ENCODE measurements at regions not wholly inside any gene's neighbourhood (a gene's known extent, or its start where the extent isn't known, plus 50 kb on each side); places are given as distances from the start of the nearest gene placed in this dataset.
A peak's percentile ranks its signal among the peaks of the same experiment; 100 is the strongest.

DNA sequence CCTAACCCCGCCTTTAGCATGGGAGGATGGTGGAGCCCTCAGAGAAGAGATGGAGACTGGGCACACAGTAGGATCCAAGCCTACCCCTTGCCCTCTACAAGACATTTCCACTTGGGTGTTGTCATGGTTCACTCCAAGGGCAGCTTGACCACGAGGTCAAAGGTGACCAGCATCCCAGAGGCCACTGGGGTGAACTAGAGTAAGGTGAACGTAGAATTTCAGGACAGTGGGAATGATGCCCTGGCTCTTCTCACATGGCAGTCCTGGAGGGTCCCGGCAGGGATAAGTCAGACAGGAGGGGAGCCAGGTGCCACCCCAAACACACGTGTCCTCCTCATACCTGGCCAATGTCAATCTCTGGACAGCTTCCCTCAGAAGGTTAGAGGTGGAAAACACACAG lies 274.2 kb upstream of the AGTR2 start:
- intact Hi-C loops (cut with DNase I; ENCODE audit: low total_unique reads) = no loop called here
- no peaks in the 10 kb centered on the region for H3K27me3 ChIP-seq
- H3K4me1 ChIP-seq = peaks cover 0 to 5% (median 0%) of the 10 kb centered on the region in 4 donors
- no peak for DNase-seq
- 77% methylated on average over 5 of the region's 5 CpGs; no CpG with 5 or more reads in 1 of the 2 donors for WGBS, 2 donors (ENCODE audit: low coverage in 1 of 2)
- TF ChIP-seq POLR2AphosphoS5 (IDR thresholded peaks at IDR 0.05) (no peak), EP300 (IDR thresholded peaks at IDR 0.05; ENCODE audit: low read depth) (no peak), POLR2A (IDR thresholded peaks at IDR 0.05) (no peak)
- TF ChIP-seq, protein P1, sequence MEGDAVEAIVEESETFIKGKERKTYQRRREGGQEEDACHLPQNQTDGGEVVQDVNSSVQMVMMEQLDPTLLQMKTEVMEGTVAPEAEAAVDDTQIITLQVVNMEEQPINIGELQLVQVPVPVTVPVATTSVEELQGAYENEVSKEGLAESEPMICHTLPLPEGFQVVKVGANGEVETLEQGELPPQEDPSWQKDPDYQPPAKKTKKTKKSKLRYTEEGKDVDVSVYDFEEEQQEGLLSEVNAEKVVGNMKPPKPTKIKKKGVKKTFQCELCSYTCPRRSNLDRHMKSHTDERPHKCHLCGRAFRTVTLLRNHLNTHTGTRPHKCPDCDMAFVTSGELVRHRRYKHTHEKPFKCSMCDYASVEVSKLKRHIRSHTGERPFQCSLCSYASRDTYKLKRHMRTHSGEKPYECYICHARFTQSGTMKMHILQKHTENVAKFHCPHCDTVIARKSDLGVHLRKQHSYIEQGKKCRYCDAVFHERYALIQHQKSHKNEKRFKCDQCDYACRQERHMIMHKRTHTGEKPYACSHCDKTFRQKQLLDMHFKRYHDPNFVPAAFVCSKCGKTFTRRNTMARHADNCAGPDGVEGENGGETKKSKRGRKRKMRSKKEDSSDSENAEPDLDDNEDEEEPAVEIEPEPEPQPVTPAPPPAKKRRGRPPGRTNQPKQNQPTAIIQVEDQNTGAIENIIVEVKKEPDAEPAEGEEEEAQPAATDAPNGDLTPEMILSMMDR (IDR thresholded peaks at IDR 0.05) = no peak
- in situ Hi-C loops (cut with MboI; ENCODE audit: low pct_ligation_motif_present in 1 of 4, low pct_unique_long_range_greater_than_20kb in 1 of 4, low sequenced_read_pairs in 3 of 4) = no loop called here
- no peaks in the 10 kb centered on the region for H3K36me3 ChIP-seq
- H3K9me3 ChIP-seq = no peaks in the 10 kb centered on the region
- no peak overlapping the region for H3K4me3 ChIP-seq
- no peak overlapping the region for H3K27ac ChIP-seq

DNA sequence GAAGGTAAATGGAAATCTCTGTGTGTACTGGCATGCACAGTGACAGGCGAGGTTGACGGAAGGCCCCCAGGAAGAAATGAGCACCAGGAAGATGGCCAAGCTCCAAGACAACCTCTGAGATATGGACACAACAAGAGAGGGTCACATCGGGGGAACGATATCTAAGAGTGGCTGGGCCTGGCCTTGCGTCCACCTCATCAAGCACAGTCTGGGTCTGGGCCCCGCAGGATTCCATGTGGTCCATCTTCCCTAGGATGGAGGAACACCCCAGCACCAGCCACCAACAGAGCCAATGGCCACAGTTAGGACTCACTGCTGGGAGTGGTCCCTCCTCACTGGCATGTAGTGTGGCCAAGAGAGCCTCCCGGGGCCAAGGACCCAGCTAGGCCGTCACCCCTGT lies 272.6 kb upstream of the AGTR2 start:
- H3K27ac ChIP-seq = no peak overlapping the region
- TF ChIP-seq, protein P1 (IDR thresholded peaks at IDR 0.05) = no peak
- no peak for TF ChIP-seq POLR2AphosphoS5 (IDR thresholded peaks at IDR 0.05)
- TF ChIP-seq EP300 (IDR thresholded peaks at IDR 0.05; ENCODE audit: low read depth) = no peak
- no peak for TF ChIP-seq POLR2A (IDR thresholded peaks at IDR 0.05)
- H3K4me3 ChIP-seq = no peak overlapping the region
- H3K27me3 ChIP-seq = no peaks in the 10 kb centered on the region
- DNase-seq = no peak
- intact Hi-C loops (cut with DNase I; ENCODE audit: low total_unique reads) (no loop called here), in situ Hi-C loops (cut with MboI; ENCODE audit: low pct_ligation_motif_present in 1 of 4, low pct_unique_long_range_greater_than_20kb in 1 of 4, low sequenced_read_pairs in 3 of 4) (no loop called here)
- H3K9me3 ChIP-seq = no peaks in the 10 kb centered on the region
- H3K4me1 ChIP-seq = no peaks in the 10 kb centered on the region
- WGBS, 2 donors (ENCODE audit: low coverage in 1 of 2) = 86% methylated on average over 8 of the region's 8 CpGs; no CpG with 5 or more reads in 1 of the 2 donors
- H3K36me3 ChIP-seq = no peaks in the 10 kb centered on the region

DNA sequence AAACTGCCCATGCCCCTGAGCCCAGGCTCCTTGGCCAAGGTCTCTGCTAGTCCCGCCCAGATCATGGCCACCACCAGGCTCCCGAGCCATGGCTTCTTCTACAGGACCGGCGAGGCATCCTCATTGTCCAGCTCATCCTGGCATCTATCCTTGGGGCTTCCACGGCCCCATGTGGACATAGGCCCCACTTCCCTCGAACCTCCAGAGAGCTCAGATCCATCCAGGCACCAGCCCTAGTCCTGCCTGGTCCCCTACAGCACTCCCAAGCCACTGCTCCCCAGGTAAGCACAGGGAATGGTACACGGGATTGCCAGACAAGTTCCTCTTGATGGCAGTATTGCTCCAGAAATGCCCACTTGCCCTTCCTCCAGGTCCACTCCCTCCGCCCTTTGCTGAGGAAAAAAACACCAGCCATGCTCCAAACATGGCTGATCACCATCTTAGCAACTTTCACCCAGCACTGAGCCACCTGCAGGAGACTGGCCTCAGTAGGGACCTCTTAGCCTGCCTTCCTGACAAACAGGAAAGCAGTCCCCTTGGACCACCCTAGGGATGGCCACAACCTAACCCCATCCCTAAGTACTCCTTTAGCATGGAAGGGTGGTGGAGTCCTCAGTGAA lies 272.1 kb upstream of the AGTR2 start:
- DNase-seq = peak; percentile 89
- no peaks in the 10 kb centered on the region for H3K27me3 ChIP-seq
- 42% methylated on average over 8 of the region's 8 CpGs; no CpG with 5 or more reads in 1 of the 2 donors for WGBS, 2 donors (ENCODE audit: low coverage in 1 of 2)
- no peaks in the 10 kb centered on the region for H3K9me3 ChIP-seq
- in situ Hi-C loops (cut with MboI; ENCODE audit: low pct_ligation_motif_present in 1 of 4, low pct_unique_long_range_greater_than_20kb in 1 of 4, low sequenced_read_pairs in 3 of 4) = no loop called here
- no peak overlapping the region for H3K4me3 ChIP-seq
- TF ChIP-seq, protein P1 (IDR thresholded peaks at IDR 0.05) = peak in 2 of 5 experiments; percentile 6 to 37
- no peak for TF ChIP-seq POLR2A (IDR thresholded peaks at IDR 0.05)
- intact Hi-C loops (cut with DNase I; ENCODE audit: low total_unique reads) = no loop called here
- H3K36me3 ChIP-seq = no peaks in the 10 kb centered on the region
- no peaks in the 10 kb centered on the region for H3K4me1 ChIP-seq
- H3K27ac ChIP-seq = no peak overlapping the region

- in situ Hi-C loops (cut with MboI; ENCODE audit: low pct_ligation_motif_present in 1 of 4, low pct_unique_long_range_greater_than_20kb in 1 of 4, low sequenced_read_pairs in 3 of 4) = no loop called here
- TF ChIP-seq, protein P1 (IDR thresholded peaks at IDR 0.05) = no peak
- TF ChIP-seq EP300 (IDR thresholded peaks at IDR 0.05; ENCODE audit: low read depth) (no peak), POLR2A (IDR thresholded peaks at IDR 0.05) (no peak), POLR2AphosphoS5 (IDR thresholded peaks at IDR 0.05) (no peak)
- H3K27ac ChIP-seq = no peak overlapping the region
- H3K27me3 ChIP-seq = no peaks in the 10 kb centered on the region
- no peaks in the 10 kb centered on the region for H3K36me3 ChIP-seq
- no peak for DNase-seq
- intact Hi-C loops (cut with DNase I; ENCODE audit: low total_unique reads) = no loop called here
- no peaks in the 10 kb centered on the region for H3K4me1 ChIP-seq
- H3K9me3 ChIP-seq = no peaks in the 10 kb centered on the region
- WGBS, 2 donors (ENCODE audit: low coverage in 1 of 2) = 68% methylated on average over 4 of the region's 4 CpGs; no CpG with 5 or more reads in 1 of the 2 donors
- no peak overlapping the region for H3K4me3 ChIP-seq
Observed at GRCh38 chrX:115900425-115900824, 270.1 kb upstream of the AGTR2 start.

Data from transverse colon (tissue), 4 donors.